ENCODE measurements at regions not wholly inside any gene's neighbourhood (a gene's known extent, or its start where the extent isn't known, plus 50 kb on each side); places are given as distances from the start of the nearest gene placed in this dataset.
"Not testable (repeated sequence)": the region's sequence is repeated elsewhere in the genome, so short reads cannot be mapped to it uniquely, and the experiment has no call there.

DNA sequence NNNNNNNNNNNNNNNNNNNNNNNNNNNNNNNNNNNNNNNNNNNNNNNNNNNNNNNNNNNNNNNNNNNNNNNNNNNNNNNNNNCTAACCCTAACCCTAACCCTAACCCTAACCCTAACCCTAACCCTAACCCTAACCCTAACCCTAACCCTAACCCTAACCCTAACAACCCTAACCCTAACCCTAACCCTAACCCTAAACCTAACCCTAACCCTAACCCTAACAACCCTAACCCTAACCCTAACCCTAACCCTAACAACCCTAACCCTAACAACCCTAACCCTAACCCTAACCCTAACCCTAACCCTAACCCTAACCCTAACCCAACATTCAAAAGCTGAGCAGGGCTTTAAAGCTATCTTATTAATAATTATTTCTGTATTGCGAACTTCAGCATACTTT lies 182.5 kb upstream of the FAM20C start:
- WGBS, 3 donors: 83% methylated on average over 1 of the region's 1 CpG; no CpG with 5 or more reads in 2 of the 3 donors
- H3K9me3 ChIP-seq; ATAC-seq; DNase-seq; H3K27me3 ChIP-seq (ENCODE audit: insufficient read depth in 3 of 3, low read length in 2 of 3); H3K36me3 ChIP-seq (ENCODE audit: insufficient read depth in 1 of 2, low read depth in 1 of 2); H3K4me1 ChIP-seq; H3K27ac ChIP-seq; H3K4me3 ChIP-seq; intact Hi-C loops (cut with DNase I): not testable (repeated sequence)

DNA sequence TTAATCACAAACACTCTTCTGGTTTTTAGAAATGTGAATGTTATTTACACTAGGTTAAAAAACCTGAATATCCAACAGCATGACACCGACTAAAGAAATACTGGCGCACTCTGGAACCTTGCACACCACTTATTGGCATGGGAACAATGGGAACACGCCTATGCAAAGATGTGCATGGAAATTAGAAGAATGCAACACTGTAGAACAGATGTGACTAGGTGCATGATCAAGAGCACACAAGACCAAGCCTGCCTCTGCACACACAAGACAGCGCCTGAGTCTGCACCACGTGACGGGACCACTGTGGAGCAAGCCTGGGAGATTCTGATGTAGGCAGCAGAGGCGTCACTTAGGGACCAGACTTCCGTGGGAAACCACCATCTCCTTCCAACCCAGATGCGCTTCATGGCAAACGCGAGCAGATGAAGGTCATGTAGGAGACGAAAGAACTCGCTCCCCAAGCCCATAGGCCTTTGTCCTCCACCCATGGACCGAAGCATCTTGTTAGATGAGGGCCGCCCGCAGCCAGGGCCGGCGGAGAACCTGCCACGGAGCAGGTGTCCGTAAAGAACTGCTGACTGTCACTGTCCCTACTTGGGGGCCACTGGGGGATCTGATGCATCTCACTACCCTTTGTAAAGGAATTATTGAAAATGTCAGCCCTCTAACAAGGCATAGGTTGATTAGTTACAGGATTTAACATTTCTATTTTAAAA lies 159.6 kb upstream of the FAM20C start:
- intact Hi-C loops (cut with DNase I); DNase-seq; H3K27me3 ChIP-seq (ENCODE audit: insufficient read depth in 3 of 3, low read length in 2 of 3); H3K4me3 ChIP-seq; H3K27ac ChIP-seq; H3K9me3 ChIP-seq; ATAC-seq; H3K4me1 ChIP-seq; H3K36me3 ChIP-seq (ENCODE audit: insufficient read depth in 1 of 2, low read depth in 1 of 2): not testable (repeated sequence)
- WGBS, 3 donors: 85 to 98% (median 88%) methylated on average over 3 to 7 of the region's 20 CpGs

DNA sequence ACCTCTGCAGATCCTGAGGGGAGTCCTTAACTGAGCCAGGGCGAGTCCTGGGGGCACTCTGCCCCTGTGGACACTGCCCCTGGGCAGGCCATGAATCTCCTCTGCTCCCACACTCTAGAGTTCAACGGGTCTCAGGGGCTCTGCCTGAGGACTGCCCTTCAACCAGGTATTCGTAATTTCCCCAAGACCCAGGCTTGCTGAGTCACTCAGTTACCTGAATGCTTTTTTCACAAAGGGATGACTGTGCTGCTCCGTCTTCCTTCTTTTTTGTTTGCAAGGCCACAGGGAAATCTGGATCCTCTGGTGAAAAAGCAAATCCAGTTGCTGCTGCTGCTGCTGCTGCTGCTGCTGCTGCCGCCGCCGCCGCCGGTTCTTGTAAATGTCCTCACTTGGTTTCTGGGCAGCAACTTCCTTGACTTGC lies 157.2 kb upstream of the FAM20C start:
- intact Hi-C loops (cut with DNase I); H3K4me1 ChIP-seq; ATAC-seq; H3K9me3 ChIP-seq; H3K36me3 ChIP-seq (ENCODE audit: insufficient read depth in 1 of 2, low read depth in 1 of 2); H3K27ac ChIP-seq; H3K27me3 ChIP-seq (ENCODE audit: insufficient read depth in 3 of 3, low read length in 2 of 3): not testable (repeated sequence)
- 79 to 91% (median 88%) methylated on average over 8 to 9 of the region's 9 CpGs for WGBS, 3 donors
- DNase-seq: peak in 1 of 2 donors; percentile 42
- peak overlapping the region; percentile 11 for H3K4me3 ChIP-seq

DNA sequence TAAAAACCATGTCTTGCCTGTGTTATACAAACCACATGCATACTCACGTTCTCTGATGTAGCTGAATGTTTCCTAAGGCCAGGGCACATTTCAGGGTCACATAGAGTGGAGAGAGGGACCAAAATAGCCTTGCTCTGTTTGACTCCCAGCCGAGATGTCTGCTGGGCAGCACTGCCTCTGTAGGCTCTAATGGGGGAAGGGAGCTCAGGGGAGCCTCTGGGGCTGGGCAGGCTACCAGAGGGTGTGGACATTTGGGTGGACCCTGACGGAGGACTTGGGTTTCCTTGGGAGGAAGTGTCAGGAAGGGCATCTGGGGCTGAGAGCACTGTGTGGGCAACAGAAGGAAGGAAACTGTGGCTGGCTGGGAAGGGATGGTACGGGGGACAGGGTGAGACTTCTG lies 155.8 kb upstream of the FAM20C start:
- H3K4me3 ChIP-seq; intact Hi-C loops (cut with DNase I): not testable (repeated sequence)
- no CpG with 5 or more reads among the region's 4 CpGs for WGBS, 3 donors

DNA sequence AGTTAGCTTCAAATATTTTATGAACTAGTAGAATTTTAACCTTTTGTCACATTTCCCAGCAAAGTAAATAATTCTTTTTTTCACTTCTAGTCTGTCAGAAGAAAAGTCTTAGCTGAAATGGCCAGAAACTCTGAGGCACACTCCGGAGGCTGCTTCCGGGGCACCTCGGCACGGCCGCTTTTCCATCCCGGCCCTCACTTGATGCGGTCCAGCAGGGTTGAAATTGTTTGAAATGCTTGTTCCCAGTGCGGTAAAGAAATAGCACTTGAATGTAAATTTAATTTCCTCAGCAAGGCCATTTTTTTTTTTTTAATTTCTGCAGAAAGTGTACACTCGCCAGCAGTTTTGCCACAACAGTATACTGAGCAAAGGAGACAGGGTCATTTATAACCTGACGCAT lies 154.7 kb upstream of the FAM20C start:
- H3K36me3 ChIP-seq (ENCODE audit: insufficient read depth in 1 of 2, low read depth in 1 of 2); H3K27me3 ChIP-seq (ENCODE audit: insufficient read depth in 3 of 3, low read length in 2 of 3); H3K27ac ChIP-seq; ATAC-seq; H3K9me3 ChIP-seq; H3K4me1 ChIP-seq; intact Hi-C loops (cut with DNase I); H3K4me3 ChIP-seq: not testable (repeated sequence)
- peak in 1 of 2 donors; percentile 3 for DNase-seq
- WGBS, 3 donors: 94 to 96% (median 94%) methylated on average over 10 of the region's 10 CpGs

More for the DNA sequence above, 155.8 kb upstream of the FAM20C start:
- not testable (repeated sequence) for H3K27me3 ChIP-seq (ENCODE audit: insufficient read depth in 3 of 3, low read length in 2 of 3); DNase-seq; H3K4me1 ChIP-seq; H3K36me3 ChIP-seq (ENCODE audit: insufficient read depth in 1 of 2, low read depth in 1 of 2); H3K9me3 ChIP-seq; H3K27ac ChIP-seq
- ATAC-seq: peak; percentile 70 to 91 (median 85)

DNA sequence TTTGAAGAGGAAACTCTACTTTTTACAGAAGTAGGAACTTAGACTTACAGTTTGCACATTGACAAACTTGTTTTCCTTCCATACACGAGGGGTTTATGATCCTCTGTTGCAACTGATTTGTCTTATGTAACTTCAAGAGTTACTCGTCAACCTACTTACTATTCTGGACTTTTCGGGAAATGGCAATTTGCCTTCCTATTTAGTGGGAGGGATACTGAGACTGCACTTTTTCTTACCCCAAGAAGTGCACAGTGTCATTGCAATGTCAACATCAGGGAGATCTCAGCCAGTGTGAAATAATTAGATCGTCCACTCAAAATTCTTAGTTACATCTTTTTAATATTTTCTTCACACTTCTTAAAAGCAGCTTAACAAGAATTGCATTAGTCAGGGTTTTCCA lies 153.9 kb upstream of the FAM20C start:
- H3K4me3 ChIP-seq; ATAC-seq; H3K9me3 ChIP-seq; H3K36me3 ChIP-seq (ENCODE audit: insufficient read depth in 1 of 2, low read depth in 1 of 2); intact Hi-C loops (cut with DNase I); H3K4me1 ChIP-seq; H3K27ac ChIP-seq; H3K27me3 ChIP-seq (ENCODE audit: insufficient read depth in 3 of 3, low read length in 2 of 3); DNase-seq: not testable (repeated sequence)
- WGBS, 3 donors: 55 to 70% (median 58%) methylated on average over 1 to 2 of the region's 4 CpGs

DNA sequence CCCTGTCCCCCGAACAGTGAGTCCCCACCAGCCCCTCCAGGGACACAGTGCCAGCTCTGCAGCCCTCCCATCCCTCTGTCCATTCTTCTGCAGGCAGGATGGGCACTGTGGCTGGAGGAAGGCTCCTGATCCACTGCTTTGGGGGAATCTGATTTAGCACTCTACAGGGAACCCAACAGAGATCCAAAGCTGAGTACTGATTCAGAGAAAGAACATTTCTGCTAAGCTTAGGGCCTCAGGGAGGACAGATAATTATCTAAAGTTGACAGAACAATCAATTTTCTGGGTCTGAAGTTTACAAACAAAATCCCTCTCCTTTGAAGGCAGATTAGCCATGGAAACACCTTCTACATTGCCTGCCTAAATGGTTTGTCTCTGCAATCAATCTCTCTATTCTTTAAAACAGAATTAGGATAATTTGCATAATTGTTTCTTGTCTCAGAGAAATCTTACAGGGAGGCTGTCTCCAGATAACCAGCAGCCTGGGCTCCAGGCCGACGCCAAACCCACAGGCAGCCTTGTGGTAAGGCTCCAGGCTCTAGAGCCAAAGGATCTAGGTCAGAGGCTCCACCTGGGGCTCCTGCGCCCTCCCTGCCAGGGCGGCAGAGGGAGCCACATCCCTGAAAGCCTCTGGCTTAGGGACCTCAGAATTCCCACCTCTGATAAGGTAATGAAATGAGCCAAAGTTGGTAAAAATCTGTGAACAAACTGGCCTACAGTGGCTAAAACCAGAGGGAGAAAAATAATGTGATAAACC lies 152.2 kb upstream of the FAM20C start:
- intact Hi-C loops (cut with DNase I); H3K27me3 ChIP-seq (ENCODE audit: insufficient read depth in 3 of 3, low read length in 2 of 3); H3K4me3 ChIP-seq; H3K27ac ChIP-seq; H3K36me3 ChIP-seq (ENCODE audit: insufficient read depth in 1 of 2, low read depth in 1 of 2); H3K9me3 ChIP-seq; H3K4me1 ChIP-seq; ATAC-seq: not testable (repeated sequence)
- peak in 1 of 2 donors; percentile 39 for DNase-seq
- WGBS, 3 donors: 51 to 59% (median 56%) methylated on average over 4 of the region's 5 CpGs
